ENCODE measurements at regions not wholly inside any gene's neighbourhood (a gene's known extent, or its start where the extent isn't known, plus 50 kb on each side); places are given as distances from the start of the nearest gene placed in this dataset.

DNA sequence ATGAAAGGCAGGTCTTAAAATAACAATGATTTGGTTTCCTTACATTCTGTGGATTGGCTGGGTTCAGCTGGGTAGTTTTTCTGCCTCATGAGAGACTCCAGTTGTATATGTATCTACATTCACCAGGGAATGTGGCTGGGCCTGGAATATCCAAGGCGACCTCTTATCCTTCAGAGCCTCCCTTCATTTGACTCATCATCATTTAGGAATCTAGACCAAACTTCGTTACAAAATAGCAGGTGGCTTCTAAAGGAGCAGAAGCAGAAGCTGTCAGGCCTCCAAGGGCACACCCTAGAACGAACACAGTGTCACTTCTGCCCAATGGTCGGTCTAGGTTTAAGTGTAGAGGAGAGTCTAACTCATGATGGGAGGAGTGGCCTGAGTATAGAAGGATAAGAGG, 204.2 kb downstream of the EN1 start:
- no peaks in the 10 kb centered on the region for H3K9me3 Mint-ChIP-seq (ENCODE audit: low read depth, unreplicated experiment)
- intact Hi-C loops (cut with micrococcal nuclease; ENCODE audit: unreplicated experiment) = no loop called here
- no peak overlapping the region for H3K4me3 Mint-ChIP-seq (ENCODE audit: low read depth, unreplicated experiment)
- no peak for DNase-seq
- H3K27me3 Mint-ChIP-seq (ENCODE audit: unreplicated experiment) = no peaks in the 10 kb centered on the region
- no peaks in the 10 kb centered on the region for H3K36me3 Mint-ChIP-seq (ENCODE audit: insufficient read depth, unreplicated experiment)
- CTCF ChIA-PET = no interaction called here
- no TSS peak for BruUV-seq (replicated peaks)
- H3K27ac Mint-ChIP-seq (ENCODE audit: unreplicated experiment) = no peak overlapping the region
- TF ChIP-seq, protein P1, sequence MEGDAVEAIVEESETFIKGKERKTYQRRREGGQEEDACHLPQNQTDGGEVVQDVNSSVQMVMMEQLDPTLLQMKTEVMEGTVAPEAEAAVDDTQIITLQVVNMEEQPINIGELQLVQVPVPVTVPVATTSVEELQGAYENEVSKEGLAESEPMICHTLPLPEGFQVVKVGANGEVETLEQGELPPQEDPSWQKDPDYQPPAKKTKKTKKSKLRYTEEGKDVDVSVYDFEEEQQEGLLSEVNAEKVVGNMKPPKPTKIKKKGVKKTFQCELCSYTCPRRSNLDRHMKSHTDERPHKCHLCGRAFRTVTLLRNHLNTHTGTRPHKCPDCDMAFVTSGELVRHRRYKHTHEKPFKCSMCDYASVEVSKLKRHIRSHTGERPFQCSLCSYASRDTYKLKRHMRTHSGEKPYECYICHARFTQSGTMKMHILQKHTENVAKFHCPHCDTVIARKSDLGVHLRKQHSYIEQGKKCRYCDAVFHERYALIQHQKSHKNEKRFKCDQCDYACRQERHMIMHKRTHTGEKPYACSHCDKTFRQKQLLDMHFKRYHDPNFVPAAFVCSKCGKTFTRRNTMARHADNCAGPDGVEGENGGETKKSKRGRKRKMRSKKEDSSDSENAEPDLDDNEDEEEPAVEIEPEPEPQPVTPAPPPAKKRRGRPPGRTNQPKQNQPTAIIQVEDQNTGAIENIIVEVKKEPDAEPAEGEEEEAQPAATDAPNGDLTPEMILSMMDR (IDR thresholded peaks at IDR 0.05; ENCODE audit: unreplicated experiment) = no peak
- H3K4me1 Mint-ChIP-seq (ENCODE audit: low read depth, unreplicated experiment) = peaks cover 9% of the 10 kb centered on the region

DNA sequence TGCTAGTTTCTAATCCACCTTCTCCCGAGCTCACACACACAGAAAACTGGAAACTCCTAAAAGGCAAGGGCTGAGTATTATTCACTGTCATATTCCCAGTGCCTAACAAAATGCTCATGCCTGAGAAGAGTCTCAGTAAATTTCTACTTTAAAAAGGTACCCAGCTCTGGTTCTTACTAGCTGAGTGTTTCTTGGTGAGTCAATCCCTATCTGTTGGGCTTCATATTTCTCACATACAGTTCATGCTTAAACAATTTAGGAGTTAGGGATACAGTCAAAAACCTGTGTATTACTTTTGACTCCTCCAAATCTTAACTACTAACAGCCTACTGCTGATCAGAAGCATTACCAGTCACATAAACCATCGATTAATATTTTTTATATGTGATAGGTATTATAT, 204.9 kb downstream of the EN1 start:
- Mint-ChIP-seq H3K36me3 (ENCODE audit: insufficient read depth, unreplicated experiment) (no peaks in the 10 kb centered on the region), H3K4me3 (ENCODE audit: low read depth, unreplicated experiment) (no peak overlapping the region), H3K27me3 (ENCODE audit: unreplicated experiment) (no peaks in the 10 kb centered on the region), H3K9me3 (ENCODE audit: low read depth, unreplicated experiment) (no peaks in the 10 kb centered on the region), H3K27ac (ENCODE audit: unreplicated experiment) (no peak overlapping the region), H3K4me1 (ENCODE audit: low read depth, unreplicated experiment) (peaks cover 9% of the 10 kb centered on the region)
- no TSS peak for BruUV-seq (replicated peaks)
- intact Hi-C loops (cut with micrococcal nuclease; ENCODE audit: unreplicated experiment) = no loop called here
- CTCF ChIA-PET = interaction anchor here (1.2 kb wide), 1 partner anchor 116 kb away, joined by 3 read pairs; no protein-coding TSS in a partner anchor
- TF ChIP-seq, protein P1 (IDR thresholded peaks at IDR 0.05; ENCODE audit: unreplicated experiment) = no peak
- DNase-seq = no peak

DNA sequence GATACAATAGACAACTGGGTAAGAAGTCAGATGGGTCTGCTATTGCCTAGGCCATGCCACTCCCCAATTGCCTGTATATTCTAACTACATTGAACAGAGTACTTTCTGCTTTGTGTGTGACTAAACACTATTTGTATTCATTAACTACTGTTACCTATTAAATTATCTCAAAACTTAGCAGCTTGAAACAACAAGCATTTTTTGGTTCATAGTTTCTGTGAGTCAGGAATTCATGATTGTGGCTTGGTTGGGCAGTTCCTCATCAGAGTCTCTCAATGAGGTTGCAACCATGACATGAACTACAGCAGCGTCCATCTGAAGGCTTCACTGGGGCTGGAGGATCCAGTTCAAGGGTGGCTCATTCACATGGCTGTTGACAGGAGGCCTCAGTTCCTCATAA, 205.7 kb downstream of the EN1 start:
- H3K36me3 Mint-ChIP-seq (ENCODE audit: insufficient read depth, unreplicated experiment) = no peaks in the 10 kb centered on the region
- H3K4me1 Mint-ChIP-seq (ENCODE audit: low read depth, unreplicated experiment) = peaks cover 9% of the 10 kb centered on the region
- no peak overlapping the region for H3K4me3 Mint-ChIP-seq (ENCODE audit: low read depth, unreplicated experiment)
- TF ChIP-seq, protein P1 (IDR thresholded peaks at IDR 0.05; ENCODE audit: unreplicated experiment) = no peak
- H3K27ac Mint-ChIP-seq (ENCODE audit: unreplicated experiment) = no peak overlapping the region
- CTCF ChIA-PET = interaction anchor here (1.0 to 1.2 kb wide), 2 partner anchors 11 to 115 kb away, joined by 3 read pairs; no protein-coding TSS in a partner anchor
- H3K27me3 Mint-ChIP-seq (ENCODE audit: unreplicated experiment) = no peaks in the 10 kb centered on the region
- H3K9me3 Mint-ChIP-seq (ENCODE audit: low read depth, unreplicated experiment) = no peaks in the 10 kb centered on the region
- no TSS peak for BruUV-seq (replicated peaks)
- peak; percentile 9 for DNase-seq
- intact Hi-C loops (cut with micrococcal nuclease; ENCODE audit: unreplicated experiment) = no loop called here

DNA sequence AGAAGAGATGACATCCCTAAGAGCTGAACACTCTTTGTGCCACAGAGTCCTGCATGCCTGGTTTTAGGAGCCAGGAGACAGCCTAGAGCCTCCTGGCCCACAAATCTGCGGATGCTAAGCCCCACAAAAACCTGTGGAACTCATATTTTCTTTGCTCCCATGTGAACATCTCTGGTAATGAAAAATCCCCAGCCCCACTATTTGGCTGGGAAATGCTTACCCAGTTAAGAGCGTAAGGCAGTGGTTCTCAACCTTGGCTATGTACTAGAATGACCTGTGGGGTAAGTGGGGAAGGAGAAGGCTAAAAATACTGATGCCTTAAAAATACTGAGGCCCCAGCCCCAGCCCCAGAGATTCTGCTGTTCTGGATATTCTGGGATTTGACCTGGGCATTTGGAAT, 208.1 kb downstream of the EN1 start:
- intact Hi-C loops (cut with micrococcal nuclease; ENCODE audit: unreplicated experiment) = no loop called here

More for the DNA sequence above, 208.1 kb downstream of the EN1 start:
- TF ChIP-seq, protein P1 (IDR thresholded peaks at IDR 0.05; ENCODE audit: unreplicated experiment) = no peak
- Mint-ChIP-seq H3K36me3 (ENCODE audit: insufficient read depth, unreplicated experiment) (no peaks in the 10 kb centered on the region), H3K4me3 (ENCODE audit: low read depth, unreplicated experiment) (no peak overlapping the region), H3K27me3 (ENCODE audit: unreplicated experiment) (peaks cover 7% of the 10 kb centered on the region), H3K4me1 (ENCODE audit: low read depth, unreplicated experiment) (peaks cover 9% of the 10 kb centered on the region), H3K9me3 (ENCODE audit: low read depth, unreplicated experiment) (no peaks in the 10 kb centered on the region), H3K27ac (ENCODE audit: unreplicated experiment) (no peak overlapping the region)
- BruUV-seq (replicated peaks) = no TSS peak
- CTCF ChIA-PET = no interaction called here
- DNase-seq = no peak
